Suprapubic skin (tissue), 4 donors: ENCODE measurements at regions not wholly inside any gene's neighbourhood (a gene's known extent, or its start where the extent isn't known, plus 50 kb on each side); places are given as distances from the start of the nearest gene placed in this dataset.

ENCODE experiments used
- CTCF ChIP-seq, 2 donors: fragments of 200-600 bp in 1 of 2; fragments of 450-650 bp in 1 of 2; sonication (generic) in 1 of 2; IDR thresholded peaks; one replicate each; pipeline ENCODE4 v1.5.1; 2016 to 2019; ENCODE audit warnings: antibody characterized with exemption in 2 of 2, mild to moderate bottlenecking in 1 of 2, moderate library complexity in 1 of 2
- EP300 ChIP-seq: sonication (generic); formaldehyde crosslinking; IDR thresholded peaks from one replicate; pipeline ENCODE4 v1.6.1; 2017; ENCODE audit warnings: antibody characterized with exemption
- POLR2A ChIP-seq, 2 donors: fragments of 450-650 bp; IDR thresholded peaks; one replicate each; pipeline ENCODE4 v1.6.1; 2017; ENCODE audit warnings: antibody characterized with exemption in 2 of 2, mild to moderate bottlenecking in 2 of 2, moderate library complexity in 2 of 2
- POLR2AphosphoS5 ChIP-seq, 3 donors: sonication (generic); formaldehyde crosslinking; IDR thresholded peaks; one replicate each; pipeline ENCODE4 v1.6.1; 2017; ENCODE audit warnings: antibody characterized with exemption in 3 of 3

DNA sequence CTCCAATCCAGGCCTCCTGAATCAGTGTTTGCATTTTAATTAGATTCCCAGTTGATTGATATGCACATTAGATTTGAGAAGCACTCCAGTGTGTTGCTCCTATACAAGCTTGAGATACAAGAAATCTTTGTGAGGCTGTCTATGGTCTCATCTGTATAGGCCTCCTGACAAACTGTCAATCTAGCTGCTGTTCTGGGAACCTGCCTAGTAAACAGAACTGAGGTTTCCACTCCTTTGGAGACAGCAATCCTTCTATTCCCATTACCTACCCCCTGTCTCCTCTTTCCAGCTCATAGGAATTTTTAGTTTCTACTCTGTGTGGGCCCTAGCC is 306.1 kb upstream of the EMCN start:
- TF ChIP-seq POLR2A (IDR thresholded peaks at IDR 0.05), result no peak
- TF ChIP-seq CTCF (IDR thresholded peaks at IDR 0.05), result no peak
- no peak for TF ChIP-seq POLR2AphosphoS5 (IDR thresholded peaks at IDR 0.05)
- no peak for TF ChIP-seq EP300
